WTC11 (cell line): ENCODE measurements at regions not wholly inside any gene's neighbourhood (a gene's known extent, or its start where the extent isn't known, plus 50 kb on each side); places are given as distances from the start of the nearest gene placed in this dataset.
A peak's percentile ranks its signal among the peaks of the same experiment; 100 is the strongest.

Experiments used
- ATAC-seq: fragments of 200-7000 bp; cut with Tn5 transposase; 2 replicates; pipeline ENCODE4 v1.10.0; 2021; ENCODE audit warnings: mild to moderate bottlenecking, moderate library complexity
- CTCF ChIA-PET: fragments of 300-600 bp; sonication (Branson Sonifier 250); formaldehyde crosslinking; loops from one replicate; lab custom pipeline; 2021; ENCODE audit warnings: antibody characterized with exemption; lab: Charles Lee
- POLR2A ChIA-PET: fragments of 350-600 bp; sonication (Branson Sonifier 250); formaldehyde crosslinking; loops from one replicate; lab custom pipeline; 2021; ENCODE audit warnings: antibody characterized with exemption; lab: Charles Lee
- DNase-seq: peaks from one replicate; pipeline ENCODE4 v3.0.0; 2021; ENCODE audit warnings: low spot score
- H3K27ac Mint-ChIP-seq: 2 replicates; pipeline ENCODE4 v1.8.0; 2021; ENCODE audit warnings: mixed read lengths
- H3K27me3 Mint-ChIP-seq: 2 replicates; pipeline ENCODE4 v1.8.0; 2021; ENCODE audit warnings: low read depth, mild to moderate bottlenecking, moderate library complexity, mixed read lengths
- H3K36me3 Mint-ChIP-seq: 2 replicates; pipeline ENCODE4 v1.8.0; 2021; ENCODE audit warnings: mixed read lengths
- H3K4me1 Mint-ChIP-seq: 2 replicates; pipeline ENCODE4 v1.8.0; 2022; ENCODE audit warnings: mixed read lengths
- H3K4me3 Mint-ChIP-seq: 2 replicates; pipeline ENCODE4 v1.8.0; 2021; ENCODE audit warnings: mild to moderate bottlenecking, moderate library complexity, mixed read lengths
- H3K9me3 Mint-ChIP-seq: 2 replicates; pipeline ENCODE4 v1.8.0; 2021; ENCODE audit warnings: mixed read lengths
- ATF2 ChIP-seq: sonication (generic); formaldehyde crosslinking; IDR thresholded peaks from 2 replicates; pipeline ENCODE4 v1.8.1; 2022; ENCODE audit warnings: low read depth, missing genetic modification reagents, borderline replicate concordance
- CDX4 ChIP-seq: fragments of 250-450 bp; sonication (Bioruptor Pico); IDR thresholded peaks from 2 replicates; pipeline ENCODE4 v1.9.0; 2021; ENCODE audit warnings: moderate library complexity, mild to moderate bottlenecking, inconsistent platforms, borderline replicate concordance
- E2F1 ChIP-seq: sonication (generic); formaldehyde crosslinking; IDR thresholded peaks from 2 replicates; pipeline ENCODE4 v1.8.0; 2022; ENCODE audit warnings: mild to moderate bottlenecking, missing genetic modification reagents
- HMGA2 ChIP-seq: fragments of 250-450 bp; sonication (Bioruptor Pico); IDR thresholded peaks from 2 replicates; pipeline ENCODE4 v1.4.0; 2021; ENCODE audit warnings: mild to moderate bottlenecking, moderate library complexity
- HMGXB4 ChIP-seq: sonication (generic); formaldehyde crosslinking; IDR thresholded peaks from 2 replicates; pipeline ENCODE4 v1.8.1; 2023; ENCODE audit warnings: mild to moderate bottlenecking, moderate library complexity, missing genetic modification reagents
- JUN ChIP-seq: sonication (generic); formaldehyde crosslinking; IDR thresholded peaks from 2 replicates; pipeline ENCODE4 v1.8.0; 2023; ENCODE audit warnings: mild to moderate bottlenecking, missing genetic modification reagents
- MXD4 ChIP-seq: fragments of 250-450 bp; sonication (Bioruptor Pico); IDR thresholded peaks from 2 replicates; pipeline ENCODE4 v1.8.0; 2021; ENCODE audit warnings: mild to moderate bottlenecking, moderate library complexity, borderline replicate concordance
- MYBL2 ChIP-seq: sonication (generic); formaldehyde crosslinking; IDR thresholded peaks from 2 replicates; pipeline ENCODE4 v1.8.1; 2023; ENCODE audit warnings: mild to moderate bottlenecking, moderate library complexity, missing genetic modification reagents
- RORB ChIP-seq: fragments of 250-450 bp; sonication (Bioruptor Pico); IDR thresholded peaks from 2 replicates; pipeline ENCODE4 v1.9.0; 2021; ENCODE audit warnings: mild to moderate bottlenecking
- SMAD4 ChIP-seq: sonication (generic); formaldehyde crosslinking; IDR thresholded peaks from 2 replicates; pipeline ENCODE4 v1.8.0; 2022; ENCODE audit warnings: mild to moderate bottlenecking, missing genetic modification reagents
- USF2 ChIP-seq: sonication (generic); formaldehyde crosslinking; IDR thresholded peaks from 2 replicates; pipeline ENCODE4 v1.8.1; 2023; ENCODE audit warnings: mild to moderate bottlenecking, missing genetic modification reagents, moderate library complexity
- ZMAT4 ChIP-seq: fragments of 250-450 bp; sonication (Bioruptor Pico); IDR thresholded peaks from 2 replicates; pipeline ENCODE4 v1.9.0; 2021; ENCODE audit warnings: mild to moderate bottlenecking
- ZNF138 ChIP-seq: sonication (generic); formaldehyde crosslinking; conservative IDR thresholded peaks from 2 replicates; pipeline ENCODE4 v1.8.1; 2022; ENCODE audit warnings: mild to moderate bottlenecking, moderate library complexity, missing genetic modification reagents
- ZNF396 ChIP-seq: fragments of 250-450 bp; sonication (Bioruptor Pico); IDR thresholded peaks from 2 replicates; pipeline ENCODE4 v1.8.0; 2021; ENCODE audit warnings: mild to moderate bottlenecking, moderate library complexity, borderline replicate concordance
- TF ChIP-seq, protein P1 (sequence below): fragments of 250-450 bp; sonication (Bioruptor Pico); conservative IDR thresholded peaks from 2 replicates; pipeline ENCODE4 v1.9.0; 2021; ENCODE audit warnings: mild to moderate bottlenecking
- TF ChIP-seq, protein P2 (sequence below): sonication (generic); formaldehyde crosslinking; IDR thresholded peaks from 2 replicates; pipeline ENCODE4 v1.8.1; 2022; ENCODE audit warnings: mild to moderate bottlenecking, moderate library complexity, missing genetic modification reagents
- TF ChIP-seq, protein P3 (sequence below): sonication (generic); formaldehyde crosslinking; conservative IDR thresholded peaks from 2 replicates; pipeline ENCODE4 v1.8.1; 2023; ENCODE audit warnings: mild to moderate bottlenecking, low read depth, missing genetic modification reagents, moderate library complexity

DNA sequence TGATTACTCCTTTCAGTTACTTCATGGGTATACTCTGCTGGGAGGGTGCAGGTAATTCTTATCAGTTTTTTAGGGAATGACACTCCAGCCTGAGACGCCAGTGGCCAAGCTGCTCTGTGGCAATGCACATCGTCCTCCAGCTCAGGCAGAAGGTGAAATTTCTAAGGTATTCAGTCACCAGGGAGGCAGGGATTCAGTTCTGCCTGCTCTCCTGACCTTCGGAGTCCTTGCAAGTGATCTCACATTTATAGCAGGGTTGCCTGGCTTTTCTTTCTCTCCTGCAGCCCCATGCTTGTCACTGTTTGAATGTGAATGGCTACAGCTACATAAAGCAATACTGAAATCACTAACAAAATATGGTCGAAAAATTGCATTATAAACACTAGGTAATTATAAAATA lies 1447.5 kb downstream of the EFNB2 start:
- peak; percentile 91 for ATAC-seq
- H3K4me3 Mint-ChIP-seq, result no peak overlapping the region
- peak overlapping the region; percentile 29 for H3K27ac Mint-ChIP-seq
- no peak for TF ChIP-seq ZNF138 (CRISPR knock-in tag)
- H3K27me3 Mint-ChIP-seq, result no peaks in the 10 kb centered on the region
- POLR2A ChIA-PET, result no interaction called here
- CTCF ChIA-PET, result interaction anchor here (0.5 kb wide), 1 partner anchor 69 kb away, joined by 3 read pairs; no protein-coding TSS in a partner anchor
- peaks cover 16% of the 10 kb centered on the region for H3K4me1 Mint-ChIP-seq
- no peaks in the 10 kb centered on the region for H3K9me3 Mint-ChIP-seq
- H3K36me3 Mint-ChIP-seq, result no peaks in the 10 kb centered on the region
- DNase-seq, result peak; percentile 10

DNA sequence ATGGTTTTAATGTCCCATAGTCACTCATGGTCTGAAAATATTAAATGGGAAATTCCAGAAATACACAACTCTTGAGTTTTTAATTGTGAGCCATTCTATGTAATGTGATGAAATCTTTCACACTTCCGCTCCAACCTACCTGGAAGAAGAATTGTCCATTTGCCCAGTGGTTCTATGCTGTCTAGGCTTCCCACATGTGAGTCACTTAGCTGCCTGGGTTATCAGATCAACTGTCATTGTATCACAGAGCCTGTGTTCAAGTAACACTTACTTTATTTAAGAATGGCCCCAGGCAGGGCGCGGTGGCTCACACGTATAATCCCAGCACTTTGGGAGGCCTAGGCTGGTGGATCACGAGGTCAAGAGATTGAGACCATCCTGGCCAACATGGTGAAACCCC lies 1450.5 kb downstream of the EFNB2 start:
- Mint-ChIP-seq H3K4me1 (peaks cover 11% of the 10 kb centered on the region), H3K27me3 (no peaks in the 10 kb centered on the region), H3K9me3 (no peaks in the 10 kb centered on the region), H3K27ac (no peak overlapping the region), H3K36me3 (no peaks in the 10 kb centered on the region), H3K4me3 (no peak overlapping the region)
- POLR2A ChIA-PET, result no interaction called here
- no peak for TF ChIP-seq RORB (CRISPR knock-in tag)
- TF ChIP-seq CDX4 (CRISPR knock-in tag), result no peak
- no peak for TF ChIP-seq ATF2 (CRISPR knock-in tag)
- TF ChIP-seq, protein P1, sequence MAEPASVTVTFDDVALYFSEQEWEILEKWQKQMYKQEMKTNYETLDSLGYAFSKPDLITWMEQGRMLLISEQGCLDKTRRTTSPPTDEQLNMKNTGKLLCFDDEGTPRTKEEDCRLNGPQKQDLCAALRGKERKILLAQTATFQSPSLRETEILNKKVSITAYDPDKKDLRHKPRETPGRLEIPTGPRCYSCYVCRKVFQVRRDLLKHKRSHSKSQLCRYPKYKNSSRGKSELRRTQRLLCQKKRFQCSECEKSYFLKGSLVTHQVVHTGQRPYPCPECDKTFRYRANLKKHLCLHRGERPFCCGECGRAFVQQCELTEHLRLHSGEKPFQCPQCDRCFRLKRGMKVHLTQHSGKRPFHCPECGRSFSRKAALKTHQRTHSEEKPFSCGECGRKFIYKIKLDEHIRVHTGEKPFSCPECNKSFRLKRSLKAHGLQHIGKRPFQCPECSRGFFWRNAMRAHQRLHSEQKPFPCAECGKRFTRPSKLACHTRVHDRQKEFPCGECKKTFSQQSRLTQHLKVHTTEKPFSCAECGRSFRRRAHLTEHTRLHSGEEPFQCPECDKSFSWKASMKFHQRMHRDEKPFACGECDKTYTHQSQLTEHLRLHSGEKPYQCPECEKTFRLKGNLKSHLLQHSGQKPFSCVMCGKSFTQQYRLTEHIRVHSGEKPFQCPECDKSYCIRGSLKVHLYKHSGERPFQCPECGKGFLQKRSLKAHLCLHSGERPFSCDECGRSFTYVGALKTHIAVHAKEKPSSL (CRISPR knock-in tag), result no peak
- no peak for TF ChIP-seq HMGA2 (CRISPR knock-in tag)
- TF ChIP-seq SMAD4 (CRISPR knock-in tag), result no peak
- no peak for DNase-seq
- ATAC-seq, result no peak
- CTCF ChIA-PET, result no interaction called here

DNA sequence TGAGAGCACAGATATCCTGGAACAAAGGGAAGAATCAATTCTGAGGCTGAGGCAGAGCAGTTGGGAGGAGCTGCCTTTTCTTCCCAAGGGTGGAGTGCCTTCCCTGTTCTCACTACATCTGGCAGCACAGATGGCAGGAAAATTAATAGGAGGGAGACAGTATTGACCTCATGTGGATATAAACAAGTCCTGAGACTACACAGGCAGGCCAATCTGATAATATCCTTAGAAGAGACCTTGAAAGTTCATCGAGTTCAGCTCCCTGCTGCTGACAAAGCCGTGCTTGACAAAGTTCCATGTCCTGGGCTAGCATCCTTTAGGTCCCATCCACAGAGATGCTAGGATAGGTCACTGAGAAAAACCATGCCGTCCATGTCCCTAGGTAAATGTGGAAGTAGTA lies 1451.5 kb downstream of the EFNB2 start:
- no peaks in the 10 kb centered on the region for H3K9me3 Mint-ChIP-seq
- H3K27ac Mint-ChIP-seq, result no peak overlapping the region
- no peak overlapping the region for H3K4me3 Mint-ChIP-seq
- H3K36me3 Mint-ChIP-seq, result no peaks in the 10 kb centered on the region
- H3K4me1 Mint-ChIP-seq, result peaks cover 11% of the 10 kb centered on the region
- ATAC-seq (no peak), DNase-seq (no peak)
- POLR2A ChIA-PET, result no interaction called here
- H3K27me3 Mint-ChIP-seq, result no peaks in the 10 kb centered on the region
- CTCF ChIA-PET, result no interaction called here
- no peak for TF ChIP-seq USF2 (CRISPR knock-in tag)
- TF ChIP-seq E2F1, result no peak
- TF ChIP-seq HMGXB4 (CRISPR knock-in tag), result no peak
- TF ChIP-seq MXD4 (CRISPR knock-in tag), result no peak
- no peak for TF ChIP-seq MYBL2
- TF ChIP-seq, protein P2, sequence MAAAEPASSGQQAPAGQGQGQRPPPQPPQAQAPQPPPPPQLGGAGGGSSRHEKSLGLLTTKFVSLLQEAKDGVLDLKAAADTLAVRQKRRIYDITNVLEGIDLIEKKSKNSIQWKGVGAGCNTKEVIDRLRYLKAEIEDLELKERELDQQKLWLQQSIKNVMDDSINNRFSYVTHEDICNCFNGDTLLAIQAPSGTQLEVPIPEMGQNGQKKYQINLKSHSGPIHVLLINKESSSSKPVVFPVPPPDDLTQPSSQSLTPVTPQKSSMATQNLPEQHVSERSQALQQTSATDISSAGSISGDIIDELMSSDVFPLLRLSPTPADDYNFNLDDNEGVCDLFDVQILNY (CRISPR knock-in tag), result no peak
- no peak for TF ChIP-seq JUN (CRISPR knock-in tag)
- TF ChIP-seq, protein P3, sequence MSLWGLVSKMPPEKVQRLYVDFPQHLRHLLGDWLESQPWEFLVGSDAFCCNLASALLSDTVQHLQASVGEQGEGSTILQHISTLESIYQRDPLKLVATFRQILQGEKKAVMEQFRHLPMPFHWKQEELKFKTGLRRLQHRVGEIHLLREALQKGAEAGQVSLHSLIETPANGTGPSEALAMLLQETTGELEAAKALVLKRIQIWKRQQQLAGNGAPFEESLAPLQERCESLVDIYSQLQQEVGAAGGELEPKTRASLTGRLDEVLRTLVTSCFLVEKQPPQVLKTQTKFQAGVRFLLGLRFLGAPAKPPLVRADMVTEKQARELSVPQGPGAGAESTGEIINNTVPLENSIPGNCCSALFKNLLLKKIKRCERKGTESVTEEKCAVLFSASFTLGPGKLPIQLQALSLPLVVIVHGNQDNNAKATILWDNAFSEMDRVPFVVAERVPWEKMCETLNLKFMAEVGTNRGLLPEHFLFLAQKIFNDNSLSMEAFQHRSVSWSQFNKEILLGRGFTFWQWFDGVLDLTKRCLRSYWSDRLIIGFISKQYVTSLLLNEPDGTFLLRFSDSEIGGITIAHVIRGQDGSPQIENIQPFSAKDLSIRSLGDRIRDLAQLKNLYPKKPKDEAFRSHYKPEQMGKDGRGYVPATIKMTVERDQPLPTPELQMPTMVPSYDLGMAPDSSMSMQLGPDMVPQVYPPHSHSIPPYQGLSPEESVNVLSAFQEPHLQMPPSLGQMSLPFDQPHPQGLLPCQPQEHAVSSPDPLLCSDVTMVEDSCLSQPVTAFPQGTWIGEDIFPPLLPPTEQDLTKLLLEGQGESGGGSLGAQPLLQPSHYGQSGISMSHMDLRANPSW (CRISPR knock-in tag), result no peak
- no peak for TF ChIP-seq ZNF396 (CRISPR knock-in tag)
- TF ChIP-seq ZMAT4, result no peak
